Right lobe of liver (tissue), 6 donors: ENCODE measurements at regions not wholly inside any gene's neighbourhood (a gene's known extent, or its start where the extent isn't known, plus 50 kb on each side); places are given as distances from the start of the nearest gene placed in this dataset.

Source experiments
- ATAC-seq, 4 donors: fragments of 200-7000 bp; cut with Tn5 transposase; one replicate each; pipeline ENCODE4 v1.9.1; 2020; ENCODE audit warnings: mild to moderate bottlenecking in 4 of 4, moderate library complexity in 4 of 4
- DNase-seq, 3 donors: peaks; one replicate each; pipeline ENCODE4 v3.0.0-alpha.2; 2020
- H3K27ac ChIP-seq, 3 donors: fragments of 200-600 bp; one replicate each; pipeline ENCODE4 v1.8.0; 2022
- H3K27me3 ChIP-seq, 2 donors: fragments of 200-600 bp; one replicate each; pipeline ENCODE4 v1.8.0; 2022
- H3K36me3 ChIP-seq, 4 donors: fragments of 200-600 bp; sonication (generic) in 1 of 4; one replicate each; pipeline versions ENCODE4 v1.5.1 to v1.8.0; 2017 to 2022; ENCODE audit warnings: control low read depth in 1 of 4
- H3K4me1 ChIP-seq, 4 donors: fragments of 200-600 bp; sonication (generic) in 1 of 4; one replicate each; pipeline versions ENCODE4 v1.5.1 to v1.8.0; 2017 to 2022; ENCODE audit warnings: control low read depth in 1 of 4
- H3K4me3 ChIP-seq, 3 donors: fragments of 200-600 bp; one replicate each; pipeline ENCODE4 v1.8.0; 2022
- H3K9me3 ChIP-seq, 4 donors: fragments of 200-600 bp; sonication (generic) in 1 of 4; one replicate each; pipeline versions ENCODE4 v1.5.1 to v1.8.0; 2017 to 2022; ENCODE audit warnings: control low read depth in 1 of 4
- POLR2A ChIP-seq: fragments of 450-650 bp; IDR thresholded peaks from one replicate; pipeline ENCODE4 v1.6.1; 2017; ENCODE audit warnings: antibody characterized with exemption, mild to moderate bottlenecking
- WGBS: methylation state at CpG from one replicate; pipeline ENCODE4 v1.1.6; 2018; ENCODE audit warnings: low coverage, low lambda C conversion rate; ENCODE audit not compliant: insufficient coverage; ENCODE audit errors: missing lambda C conversion rate; 5-methylcytosine and 5-hydroxymethylcytosine counted together
- intact Hi-C, 2 donors: fragments of 100-400 bp; cut with DNase I; formaldehyde crosslinking; loops; one replicate each; pipeline versions ENCODE4 v1.11.2 to v1.14.1; 2022
- TF ChIP-seq, protein P1 (sequence below), 4 donors: fragments of 200-600 bp in 3 of 4; fragments of 450-650 bp in 1 of 4; IDR thresholded peaks; one replicate each; pipeline versions ENCODE4 v1.5.1 to v1.8.0; 2016 to 2022; ENCODE audit warnings: antibody characterized with exemption in 4 of 4, mild to moderate bottlenecking in 2 of 4
- donor health status: DM: no; HTN: yes; CAD: no.
- donor health status: DM: no; HTN: no; CAD: no.
- donor health status: DM: no; HTN: no; CAD: no.
- donor health status: DM: no; HTN: yes; CAD: no.
- donor health status: DM: no; HTN: yes; CAD: no.

DNA sequence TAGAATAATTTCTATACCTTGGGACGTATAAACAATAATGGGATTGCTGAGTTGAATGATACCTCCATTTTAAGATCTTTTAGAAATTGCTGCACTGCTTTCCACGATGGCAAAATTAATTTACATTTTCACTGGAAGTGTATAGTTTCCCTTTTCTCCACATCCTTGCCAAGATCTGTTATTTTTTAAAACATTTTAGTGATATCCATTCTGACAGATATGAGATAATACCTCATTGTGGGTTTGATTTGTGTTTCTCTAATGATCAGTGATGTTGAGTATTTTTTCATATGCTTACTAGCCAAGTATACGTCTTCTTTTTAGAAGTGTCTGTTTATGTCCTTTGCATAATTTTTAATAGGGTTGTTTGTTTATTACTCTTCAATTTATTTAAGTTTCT, 908.5 kb upstream of the CNTNAP5 start:
- Histone ChIP-seq H3K4me1 (no peaks in the 10 kb centered on the region), H3K27me3 (no peaks in the 10 kb centered on the region), H3K36me3 (no peaks in the 10 kb centered on the region), H3K4me3 (no peak overlapping the region), H3K27ac (no peak overlapping the region), H3K9me3 (no peaks in the 10 kb centered on the region)
- TF ChIP-seq, protein P1, sequence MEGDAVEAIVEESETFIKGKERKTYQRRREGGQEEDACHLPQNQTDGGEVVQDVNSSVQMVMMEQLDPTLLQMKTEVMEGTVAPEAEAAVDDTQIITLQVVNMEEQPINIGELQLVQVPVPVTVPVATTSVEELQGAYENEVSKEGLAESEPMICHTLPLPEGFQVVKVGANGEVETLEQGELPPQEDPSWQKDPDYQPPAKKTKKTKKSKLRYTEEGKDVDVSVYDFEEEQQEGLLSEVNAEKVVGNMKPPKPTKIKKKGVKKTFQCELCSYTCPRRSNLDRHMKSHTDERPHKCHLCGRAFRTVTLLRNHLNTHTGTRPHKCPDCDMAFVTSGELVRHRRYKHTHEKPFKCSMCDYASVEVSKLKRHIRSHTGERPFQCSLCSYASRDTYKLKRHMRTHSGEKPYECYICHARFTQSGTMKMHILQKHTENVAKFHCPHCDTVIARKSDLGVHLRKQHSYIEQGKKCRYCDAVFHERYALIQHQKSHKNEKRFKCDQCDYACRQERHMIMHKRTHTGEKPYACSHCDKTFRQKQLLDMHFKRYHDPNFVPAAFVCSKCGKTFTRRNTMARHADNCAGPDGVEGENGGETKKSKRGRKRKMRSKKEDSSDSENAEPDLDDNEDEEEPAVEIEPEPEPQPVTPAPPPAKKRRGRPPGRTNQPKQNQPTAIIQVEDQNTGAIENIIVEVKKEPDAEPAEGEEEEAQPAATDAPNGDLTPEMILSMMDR (IDR thresholded peaks at IDR 0.05), result no peak
- TF ChIP-seq POLR2A, result no peak
- intact Hi-C loops, result no loop called here
- 48% methylated on average over 3 of the region's 3 CpGs for WGBS
- no peak for ATAC-seq
- DNase-seq, result no peak

DNA sequence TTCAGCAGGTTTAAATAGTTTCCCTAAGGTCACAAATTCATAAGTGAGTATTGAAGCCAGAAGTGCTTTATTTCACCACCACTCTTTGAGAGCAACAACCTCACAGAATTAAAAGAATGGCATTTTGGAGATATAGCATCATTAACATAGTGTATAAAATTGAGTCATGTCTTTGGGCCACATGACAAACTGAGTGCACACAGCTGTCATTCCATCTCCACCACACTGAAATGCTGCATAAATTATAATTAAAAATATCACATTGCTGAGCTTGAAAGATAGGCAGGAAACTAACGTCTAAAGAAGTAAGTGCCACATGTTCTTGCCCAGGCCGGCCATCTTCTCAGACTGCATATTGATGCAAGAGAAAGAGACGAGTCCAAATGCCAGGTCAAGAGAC, 897.9 kb upstream of the CNTNAP5 start:
- Histone ChIP-seq H3K9me3 (no peaks in the 10 kb centered on the region), H3K27ac (no peak overlapping the region), H3K4me1 (no peaks in the 10 kb centered on the region), H3K36me3 (no peaks in the 10 kb centered on the region), H3K27me3 (no peaks in the 10 kb centered on the region), H3K4me3 (no peak overlapping the region)
- no peak for ATAC-seq
- no peak for TF ChIP-seq POLR2A
- TF ChIP-seq, protein P1 (IDR thresholded peaks at IDR 0.05), result no peak
- WGBS, result 46% methylated on average over 3 of the region's 3 CpGs
- intact Hi-C loops, result no loop called here
- no peak for DNase-seq

DNA sequence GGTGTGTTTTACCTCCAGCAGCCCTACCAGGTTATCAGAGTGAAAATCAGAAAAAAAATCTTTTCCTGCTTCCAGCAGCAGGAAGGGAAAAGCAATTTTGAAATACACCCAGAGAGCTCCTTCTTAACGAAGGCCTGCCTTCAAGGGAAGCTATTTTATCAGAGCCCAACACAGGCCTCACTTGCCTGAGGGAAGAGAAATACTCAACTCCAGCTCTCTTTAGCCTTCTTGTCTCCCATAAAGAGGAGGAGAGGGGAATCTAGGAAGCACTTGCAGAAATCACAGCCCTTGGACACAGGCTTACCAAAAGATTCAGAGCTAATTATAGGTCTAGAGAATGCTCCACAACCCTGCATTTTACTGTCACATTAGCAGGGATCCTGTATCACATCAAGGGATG, 896.1 kb upstream of the CNTNAP5 start:
- no peak for DNase-seq

DNA sequence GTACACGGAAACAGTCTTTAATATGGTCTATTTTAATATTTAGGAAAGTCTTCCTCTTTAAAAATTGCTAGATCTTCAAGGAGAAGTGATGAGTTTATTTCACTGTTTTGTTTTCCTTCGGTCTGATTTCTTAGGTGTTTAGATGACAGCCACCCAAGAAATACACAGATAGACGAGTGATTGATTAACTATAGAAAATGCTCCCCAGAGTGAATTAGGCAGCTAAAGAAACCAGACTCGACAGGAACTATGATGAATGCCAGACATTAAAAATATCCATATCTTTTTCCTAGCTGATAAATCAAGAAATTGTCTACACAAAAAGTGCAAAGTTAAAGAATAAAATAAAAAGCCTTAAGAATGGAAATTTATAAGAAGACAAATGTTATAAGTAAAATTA, 888.7 kb upstream of the CNTNAP5 start:
- H3K4me3 ChIP-seq, result no peak overlapping the region
- intact Hi-C loops, result no loop called here
- no peaks in the 10 kb centered on the region for H3K9me3 ChIP-seq
- no peaks in the 10 kb centered on the region for H3K36me3 ChIP-seq
- no peaks in the 10 kb centered on the region for H3K27me3 ChIP-seq
- no peak for DNase-seq
- 50% methylated on average over 4 of the region's 4 CpGs for WGBS
- no peak for ATAC-seq
- H3K27ac ChIP-seq, result no peak overlapping the region
- TF ChIP-seq POLR2A, result no peak
- TF ChIP-seq, protein P1 (IDR thresholded peaks at IDR 0.05), result no peak
- H3K4me1 ChIP-seq, result no peaks in the 10 kb centered on the region

More for the DNA sequence above, 896.1 kb upstream of the CNTNAP5 start:
- intact Hi-C loops, result no loop called here
- no peak for TF ChIP-seq POLR2A
- TF ChIP-seq, protein P1 (IDR thresholded peaks at IDR 0.05), result no peak
- no peak for ATAC-seq
- H3K9me3 ChIP-seq, result no peaks in the 10 kb centered on the region
- 67% methylated on average over 1 of the region's 1 CpG for whole genome bisulfite sequencing
- H3K27ac ChIP-seq, result no peak overlapping the region
- H3K36me3 ChIP-seq, result no peaks in the 10 kb centered on the region
- H3K27me3 ChIP-seq, result no peaks in the 10 kb centered on the region
- H3K4me3 ChIP-seq, result no peak overlapping the region
- no peaks in the 10 kb centered on the region for H3K4me1 ChIP-seq

DNA sequence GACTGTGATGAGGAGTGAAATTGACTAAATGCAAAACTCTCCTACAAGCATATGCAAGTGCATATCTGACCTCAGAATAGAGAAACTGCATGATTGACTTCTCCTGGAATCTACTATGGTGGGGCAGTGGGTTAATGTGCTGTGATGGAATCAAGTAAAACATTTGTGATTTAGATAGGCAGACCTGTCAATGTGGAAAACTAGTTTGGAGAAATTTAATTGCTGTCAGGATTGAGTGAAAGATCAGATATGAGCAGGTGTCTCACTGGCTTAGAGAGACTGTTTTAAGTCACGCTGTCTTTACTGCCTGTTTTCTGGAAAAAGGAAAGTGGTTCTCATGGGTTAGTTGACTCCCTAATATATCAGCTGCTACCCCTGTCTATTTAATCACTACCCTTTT, 881.0 kb upstream of the CNTNAP5 start:
- ATAC-seq (no peak), DNase-seq (no peak)
- H3K9me3 ChIP-seq, result no peaks in the 10 kb centered on the region
- no peak for TF ChIP-seq POLR2A
- TF ChIP-seq, protein P1 (IDR thresholded peaks at IDR 0.05), result no peak
- H3K27me3 ChIP-seq, result no peaks in the 10 kb centered on the region
- no peaks in the 10 kb centered on the region for H3K4me1 ChIP-seq
- intact Hi-C loops, result no loop called here
- no peak overlapping the region for H3K4me3 ChIP-seq
- H3K27ac ChIP-seq, result no peak overlapping the region
- WGBS, result 86% methylated on average over 1 of the region's 1 CpG
- H3K36me3 ChIP-seq, result no peaks in the 10 kb centered on the region
